ENCODE measurements at regions not wholly inside any gene's neighbourhood (a gene's known extent, or its start where the extent isn't known, plus 50 kb on each side); places are given as distances from the start of the nearest gene placed in this dataset.

- DNase-seq (no peak), ATAC-seq (no peak)
- intact Hi-C loops (cut with DNase I), result no loop called here
- Histone ChIP-seq H3K27ac (no peak overlapping the region), H3K4me1 (no peaks in the 10 kb centered on the region), H3K4me3 (no peak overlapping the region), H3K27me3 (ENCODE audit: low read depth) (no peaks in the 10 kb centered on the region), H3K36me3 (no peaks in the 10 kb centered on the region), H3K9me3 (no peaks in the 10 kb centered on the region)
- TF ChIP-seq CTCF (IDR thresholded peaks at IDR 0.05), result no peak
Observed at GRCh38 chr1:209316929-209317328, 266.6 kb upstream of the CAMK1G start.

- Histone ChIP-seq H3K27ac (no peak overlapping the region), H3K36me3 (no peaks in the 10 kb centered on the region), H3K9me3 (no peaks in the 10 kb centered on the region), H3K27me3 (ENCODE audit: low read depth) (no peaks in the 10 kb centered on the region), H3K4me1 (no peaks in the 10 kb centered on the region), H3K4me3 (no peak overlapping the region)
- DNase-seq, result no peak
- no peak for ATAC-seq
- intact Hi-C loops (cut with DNase I), result no loop called here
- no peak for TF ChIP-seq CTCF (IDR thresholded peaks at IDR 0.05)
Observed at GRCh38 chr1:209318181-209319056, 265.1 kb upstream of the CAMK1G start.

- DNase-seq (no peak), ATAC-seq (no peak)
- TF ChIP-seq CTCF (IDR thresholded peaks at IDR 0.05), result no peak
- Histone ChIP-seq H3K27ac (no peak overlapping the region), H3K36me3 (no peaks in the 10 kb centered on the region), H3K4me3 (no peak overlapping the region), H3K27me3 (ENCODE audit: low read depth) (no peaks in the 10 kb centered on the region), H3K4me1 (no peaks in the 10 kb centered on the region), H3K9me3 (no peaks in the 10 kb centered on the region)
- intact Hi-C loops (cut with DNase I), result no loop called here
Observed at GRCh38 chr1:209319057-209319432, 264.5 kb upstream of the CAMK1G start.

- H3K27me3 ChIP-seq (ENCODE audit: low read depth), result no peaks in the 10 kb centered on the region
- H3K4me1 ChIP-seq, result no peaks in the 10 kb centered on the region
- DNase-seq (no peak), ATAC-seq (no peak)
- no peak overlapping the region for H3K27ac ChIP-seq
- intact Hi-C loops (cut with DNase I), result no loop called here
- H3K9me3 ChIP-seq, result no peaks in the 10 kb centered on the region
- H3K36me3 ChIP-seq, result no peaks in the 10 kb centered on the region
- TF ChIP-seq CTCF (IDR thresholded peaks at IDR 0.05), result no peak
- no peak overlapping the region for H3K4me3 ChIP-seq
Observed at GRCh38 chr1:209319549-209319948, 264.0 kb upstream of the CAMK1G start.

- no peak for ATAC-seq
- Histone ChIP-seq H3K36me3 (no peaks in the 10 kb centered on the region), H3K27me3 (ENCODE audit: low read depth) (no peaks in the 10 kb centered on the region), H3K4me3 (no peak overlapping the region), H3K27ac (no peak overlapping the region), H3K9me3 (no peaks in the 10 kb centered on the region), H3K4me1 (no peaks in the 10 kb centered on the region)
- TF ChIP-seq CTCF (IDR thresholded peaks at IDR 0.05), result no peak
- intact Hi-C loops (cut with DNase I), result no loop called here
- no peak for DNase-seq
Observed at GRCh38 chr1:209323743-209324142, 259.8 kb upstream of the CAMK1G start.

All from lower lobe of right lung (tissue), 2 donors.